ENCODE measurements at regions not wholly inside any gene's neighbourhood (a gene's known extent, or its start where the extent isn't known, plus 50 kb on each side); places are given as distances from the start of the nearest gene placed in this dataset.

- Histone ChIP-seq H3K9me3 (ENCODE audit: low read depth) (no peaks in the 10 kb centered on the region), H3K27ac (no peak overlapping the region), H3K27me3 (no peaks in the 10 kb centered on the region), H3K4me1 (ENCODE audit: low read depth) (no peaks in the 10 kb centered on the region), H3K36me3 (no peaks in the 10 kb centered on the region), H3K4me3 (no peak overlapping the region)
- no peak for TF ChIP-seq CTCF (IDR thresholded peaks at IDR 0.05; ENCODE audit: low read depth, low read length)
- DNase-seq (ENCODE audit: low read depth in 1 of 2, low spot score in 1 of 2) = no peak
Measured at GRCh38 chr1:232182236-232182635, 447.7 kb downstream of the SIPA1L2 start.

- Histone ChIP-seq H3K27ac (no peak overlapping the region), H3K4me3 (no peak overlapping the region), H3K4me1 (ENCODE audit: low read depth) (no peaks in the 10 kb centered on the region), H3K27me3 (no peaks in the 10 kb centered on the region), H3K36me3 (no peaks in the 10 kb centered on the region), H3K9me3 (ENCODE audit: low read depth) (no peaks in the 10 kb centered on the region)
- no peak for DNase-seq (ENCODE audit: low read depth in 1 of 2, low spot score in 1 of 2)
- TF ChIP-seq CTCF (IDR thresholded peaks at IDR 0.05; ENCODE audit: low read depth, low read length) = no peak
Measured at GRCh38 chr1:232180779-232181136, 449.2 kb downstream of the SIPA1L2 start.

- no peak for DNase-seq (ENCODE audit: low read depth in 1 of 2, low spot score in 1 of 2)
- no peak for TF ChIP-seq CTCF (IDR thresholded peaks at IDR 0.05; ENCODE audit: low read depth, low read length)
- no peaks in the 10 kb centered on the region for H3K27me3 ChIP-seq
- no peak overlapping the region for H3K27ac ChIP-seq
- no peaks in the 10 kb centered on the region for H3K36me3 ChIP-seq
- no peak overlapping the region for H3K4me3 ChIP-seq
- no peaks in the 10 kb centered on the region for H3K9me3 ChIP-seq (ENCODE audit: low read depth)
- H3K4me1 ChIP-seq (ENCODE audit: low read depth) = no peaks in the 10 kb centered on the region
Measured at GRCh38 chr1:232179896-232180778, 449.8 kb downstream of the SIPA1L2 start.

- Histone ChIP-seq H3K36me3 (no peaks in the 10 kb centered on the region), H3K27me3 (no peaks in the 10 kb centered on the region), H3K4me3 (no peak overlapping the region), H3K27ac (no peak overlapping the region), H3K9me3 (ENCODE audit: low read depth) (no peaks in the 10 kb centered on the region), H3K4me1 (ENCODE audit: low read depth) (no peaks in the 10 kb centered on the region)
- DNase-seq (ENCODE audit: low read depth in 1 of 2, low spot score in 1 of 2) = no peak
- TF ChIP-seq CTCF (IDR thresholded peaks at IDR 0.05; ENCODE audit: low read depth, low read length) = no peak
Measured at GRCh38 chr1:232178191-232178590, 451.7 kb downstream of the SIPA1L2 start.

GRCh38 chr1:232177438-232177837 is 452.5 kb downstream of the SIPA1L2 start:
- Histone ChIP-seq H3K27me3 (no peaks in the 10 kb centered on the region), H3K36me3 (no peaks in the 10 kb centered on the region), H3K9me3 (ENCODE audit: low read depth) (no peaks in the 10 kb centered on the region), H3K4me1 (ENCODE audit: low read depth) (no peaks in the 10 kb centered on the region), H3K27ac (no peak overlapping the region), H3K4me3 (no peak overlapping the region)
- no peak for TF ChIP-seq CTCF (IDR thresholded peaks at IDR 0.05; ENCODE audit: low read depth, low read length)
- DNase-seq (ENCODE audit: low read depth in 1 of 2, low spot score in 1 of 2) = no peak

All from cardiac muscle cell (in vitro differentiated cells and primary cell).